H1 (cell line): ENCODE measurements at regions not wholly inside any gene's neighbourhood (a gene's known extent, or its start where the extent isn't known, plus 50 kb on each side); places are given as distances from the start of the nearest gene placed in this dataset.

Experiments used
- CTCF ChIA-PET: fragments of 300-600 bp; sonication (Branson Sonifier 250); formaldehyde crosslinking; loops from one replicate; lab custom pipeline; 2021; ENCODE audit not compliant: partially characterized antibody; lab: Charles Lee
- POLR2A ChIA-PET: fragments of 300-600 bp; sonication (Branson Sonifier 250); formaldehyde crosslinking; loops from one replicate; lab custom pipeline; 2021; ENCODE audit warnings: inconsistent platforms; ENCODE audit not compliant: partially characterized antibody; lab: Charles Lee
- DNase-seq, 2 experiments: peaks; one replicate each; pipeline versions ENCODE4 v3.0.0 to v3.0.0-alpha.2; 2010 to 2022; ENCODE audit warnings: low spot score in 2 of 2, low read depth in 1 of 2, mixed read lengths in 1 of 2
- FAIRE-seq: peaks from 2 replicates; lab custom pipeline; 2011; peaks lifted over from hg19 to GRCh38; lab: Jason Lieb, UNC
- H2AFZ ChIP-seq: 2 replicates; pipeline ENCODE4 v1.8.1; 2012; ENCODE audit warnings: low read length, inconsistent platforms
- H2AK5ac ChIP-seq: 2 replicates; pipeline ENCODE4 v1.6.1; 2013; ENCODE audit warnings: low read depth, low read length
- H2BK120ac ChIP-seq: replicated peaks from 2 replicates; pipeline ENCODE3; 2013; ENCODE audit warnings: low read depth, low read length, inconsistent platforms
- H2BK12ac ChIP-seq: 2 replicates; pipeline ENCODE4 v1.6.1; 2013; ENCODE audit warnings: low read depth, low read length
- H2BK15ac ChIP-seq: 2 replicates; pipeline ENCODE4 v1.6.1; 2013; ENCODE audit warnings: low read length
- H2BK20ac ChIP-seq: 2 replicates; pipeline ENCODE4 v1.6.1; 2013; ENCODE audit warnings: low read length
- H2BK5ac ChIP-seq: 2 replicates; pipeline ENCODE4 v1.6.1; 2013; ENCODE audit warnings: low read depth, low read length
- H3K14ac ChIP-seq: 2 replicates; pipeline ENCODE4 v1.6.1; 2013; ENCODE audit warnings: inconsistent platforms; ENCODE audit not compliant: insufficient read length
- H3K18ac ChIP-seq: 2 replicates; pipeline ENCODE4 v1.6.1; 2013; ENCODE audit warnings: low read length; ENCODE audit errors: extremely low read depth
- H3K23ac ChIP-seq: 2 replicates; pipeline ENCODE4 v1.6.1; 2013; ENCODE audit warnings: inconsistent platforms; ENCODE audit not compliant: insufficient read length
- H3K23me2 ChIP-seq: 2 replicates; pipeline ENCODE4 v1.6.1; 2013; ENCODE audit warnings: low read depth, low read length
- H3K27ac ChIP-seq: 2 replicates; pipeline ENCODE4 v1.6.1; 2011; ENCODE audit warnings: low read depth, low read length, inconsistent platforms
- H3K27me3 ChIP-seq, 4 experiments: replicated peaks in 1 of 4; 1 replicate in 1 of 4; 2 replicates in 3 of 4; pipeline versions ENCODE4 v1.6.1 to v1.8.1; 2011 to 2013; ENCODE audit warnings: low read length in 3 of 4, mild to moderate bottlenecking in 3 of 4, inconsistent platforms in 2 of 4, mixed read lengths in 2 of 4, moderate library complexity in 1 of 4; ENCODE audit not compliant: control insufficient read depth in 3 of 4, insufficient read depth in 3 of 4; ENCODE audit errors: extremely low read depth in 1 of 4
- H3K36me3 ChIP-seq, 4 experiments: 2 replicates each; pipeline versions ENCODE4 v1.6.1 to v1.8.1; 2011 to 2013; ENCODE audit warnings: mild to moderate bottlenecking in 4 of 4, low read length in 3 of 4, moderate library complexity in 2 of 4, control low read depth in 1 of 4, inconsistent platforms in 1 of 4; ENCODE audit not compliant: insufficient read depth in 4 of 4, control insufficient read depth in 2 of 4
- H3K4ac ChIP-seq: replicated peaks from 2 replicates; pipeline ENCODE3; 2013; ENCODE audit warnings: low read length, low read depth, mixed read lengths, inconsistent platforms; ENCODE audit not compliant: insufficient read length
- H3K4me1 ChIP-seq, 4 experiments: replicated peaks in 1 of 4; 1 replicate in 1 of 4; 2 replicates in 3 of 4; pipeline versions ENCODE4 v1.6.1 to v1.8.1; 2011 to 2013; ENCODE audit warnings: low read length in 3 of 4, inconsistent platforms in 2 of 4, mixed read lengths in 1 of 4; ENCODE audit not compliant: insufficient read depth in 4 of 4, control insufficient read depth in 3 of 4
- H3K4me2 ChIP-seq, 2 experiments: 2 replicates each; pipeline versions ENCODE4 v1.6.1 to v1.8.1; 2011 to 2013; ENCODE audit warnings: low read depth in 2 of 2, low read length in 2 of 2, control low read depth in 1 of 2, inconsistent platforms in 1 of 2, mild to moderate bottlenecking in 1 of 2; ENCODE audit not compliant: insufficient read depth in 1 of 2
- H3K4me3 ChIP-seq, 4 experiments: fragments of 200-600, 300-600 bp in 1 of 4; sonication (generic), shearing (Covaris generic), sonication (Bioruptor Twin) in 1 of 4; 2 replicates each; pipeline versions ENCODE4 v1.5.1 to v1.8.1; 2011 to 2016; ENCODE audit warnings: low read length in 4 of 4, low read depth in 3 of 4, control low read depth in 2 of 4, inconsistent platforms in 2 of 4, mild to moderate bottlenecking in 2 of 4, mixed read lengths in 1 of 4, moderate library complexity in 1 of 4; ENCODE audit not compliant: insufficient read depth in 2 of 4; ENCODE audit errors: extremely low read depth in 1 of 4
- H3K56ac ChIP-seq: replicated peaks from 2 replicates; pipeline ENCODE3; 2013; ENCODE audit warnings: low read depth, mild to moderate bottlenecking, mixed read lengths, low read length, inconsistent platforms; ENCODE audit not compliant: insufficient read length
- H3K79me1 ChIP-seq: 2 replicates; pipeline ENCODE4 v1.6.1; 2013; ENCODE audit warnings: low read depth, low read length, control low read depth
- H3K79me2 ChIP-seq, 2 experiments: 2 replicates each; pipeline versions ENCODE4 v1.6.1 to v1.8.1; 2012 to 2013; ENCODE audit warnings: low read length in 2 of 2, mild to moderate bottlenecking in 2 of 2, inconsistent platforms in 1 of 2; ENCODE audit not compliant: insufficient read depth in 2 of 2, control insufficient read depth in 1 of 2
- H3K9ac ChIP-seq, 4 experiments: replicated peaks in 1 of 4; 1 replicate in 1 of 4; 2 replicates in 3 of 4; pipeline versions ENCODE4 v1.6.1 to v1.8.1; 2011 to 2013; ENCODE audit warnings: low read depth in 3 of 4, low read length in 3 of 4, control low read depth in 2 of 4, mild to moderate bottlenecking in 2 of 4, moderate library complexity in 2 of 4, inconsistent platforms in 1 of 4; ENCODE audit errors: extremely low read depth in 1 of 4
- H3K9me3 ChIP-seq, 2 experiments: 2 replicates each; pipeline versions ENCODE4 v1.6.1 to v1.8.1; 2012 to 2013; ENCODE audit warnings: mild to moderate bottlenecking in 2 of 2, moderate library complexity in 2 of 2, control low read depth in 1 of 2, inconsistent platforms in 1 of 2, low read depth in 1 of 2, low read length in 1 of 2, mixed read lengths in 1 of 2; ENCODE audit not compliant: insufficient read depth in 2 of 2
- H4K20me1 ChIP-seq, 2 experiments: replicated peaks in 1 of 2; 2 replicates each; pipeline versions ENCODE3 to v1.8.1; 2011 to 2013; ENCODE audit warnings: inconsistent platforms in 2 of 2, low read length in 2 of 2, mild to moderate bottlenecking in 1 of 2; ENCODE audit not compliant: insufficient read depth in 2 of 2, control insufficient read depth in 1 of 2
- H4K5ac ChIP-seq: 2 replicates; pipeline ENCODE4 v1.6.1; 2013; ENCODE audit warnings: low read length, low read depth, mixed read lengths, inconsistent platforms; ENCODE audit not compliant: insufficient read length
- H4K8ac ChIP-seq: 2 replicates; pipeline ENCODE4 v1.8.0; 2013; ENCODE audit warnings: mild to moderate bottlenecking, moderate library complexity, low read length, inconsistent platforms; ENCODE audit not compliant: insufficient read depth; ENCODE audit errors: extremely low read depth
- H4K91ac ChIP-seq: replicated peaks from 2 replicates; pipeline ENCODE3; 2013; ENCODE audit warnings: low read length, mixed read lengths, inconsistent platforms; ENCODE audit not compliant: insufficient read length
- HDAC6 ChIP-seq: IDR thresholded peaks from one replicate; pipeline ENCODE4 v1.7.1; 2012; ENCODE audit warnings: low read depth, mild to moderate bottlenecking, inconsistent platforms, low read length, moderate library complexity
- TEAD4 ChIP-seq: IDR thresholded peaks from 2 replicates; pipeline ENCODE4 v1.6.1; 2012; ENCODE audit warnings: low read depth, low read length, inconsistent platforms, mixed read lengths
- ZNF274 ChIP-seq: IDR thresholded peaks from 2 replicates; pipeline ENCODE4 v1.7.0; 2012; ENCODE audit warnings: low read length, borderline replicate concordance; ENCODE audit errors: extremely low read depth
- WGBS, 2 experiments: shearing (Covaris generic) in 1 of 2; methylation state at CpG; one replicate each; pipeline versions ENCODE4 v1.1.6 to v1.1.7; 2013 to 2015; ENCODE audit warnings: low lambda C conversion rate in 2 of 2, mixed read lengths in 2 of 2, inconsistent platforms in 1 of 2, low coverage in 1 of 2, missing lambda C conversion rate in 1 of 2; ENCODE audit not compliant: insufficient replicate concordance in 2 of 2, insufficient coverage in 1 of 2, insufficient read length in 1 of 2; ENCODE audit errors: extremely low coverage in 1 of 2, missing lambda C conversion rate in 1 of 2; 5-methylcytosine and 5-hydroxymethylcytosine counted together

DNA sequence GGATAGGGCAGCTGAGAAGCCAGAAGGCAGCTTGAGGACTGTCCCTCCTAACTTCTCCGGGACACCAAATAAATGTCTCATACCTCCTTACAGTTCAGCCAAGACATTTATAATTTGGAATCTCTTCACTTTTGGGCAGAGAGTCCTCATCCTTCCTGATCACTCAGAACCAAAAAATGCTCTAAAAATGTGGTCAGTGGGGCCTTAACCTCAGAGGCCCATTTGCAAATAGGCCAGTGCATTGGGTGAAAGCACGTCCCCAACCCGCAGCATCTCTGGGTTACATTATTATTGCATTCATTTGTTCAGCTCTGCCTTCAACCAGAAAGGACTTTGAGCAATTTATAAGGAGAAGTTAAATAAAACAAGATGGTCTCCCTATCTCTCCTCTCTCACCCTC is 112.4 kb upstream of the IRX3 start:
- FAIRE-seq: no peak
- Histone ChIP-seq H2BK12ac (no peak overlapping the region), H4K20me1 (no peaks in the 10 kb centered on the region), H3K56ac (no peak overlapping the region), H3K36me3 (no peaks in the 10 kb centered on the region), H2BK120ac (no peak overlapping the region), H2BK20ac (no peak overlapping the region), H4K5ac (no peak overlapping the region), H3K18ac (no peak overlapping the region), H2BK15ac (no peak overlapping the region), H3K79me2 (no peaks in the 10 kb centered on the region)
- CTCF ChIA-PET: interaction anchor here (0.6 to 0.8 kb wide), 2 partner anchors 87 to 652 kb away, joined by 3 to 4 read pairs; no protein-coding TSS in a partner anchor
- no peak for TF ChIP-seq TEAD4
- TF ChIP-seq ZNF274: no peak
- TF ChIP-seq HDAC6: no peak
- TF ChIP-seq, all 59 proteins: peak for 0
- no peak overlapping the region for H3K9ac ChIP-seq
- H4K8ac ChIP-seq: no peak overlapping the region
- POLR2A ChIA-PET: interaction anchor here (0.6 kb wide), 1 partner anchor 189 kb away, joined by 4 read pairs; no protein-coding TSS in a partner anchor
- no peak overlapping the region for H2BK5ac ChIP-seq
- H3K4ac ChIP-seq: no peak overlapping the region
- H3K9me3 ChIP-seq: no peaks in the 10 kb centered on the region
- H3K23ac ChIP-seq: no peak overlapping the region
- DNase-seq: no peak
- no peaks in the 10 kb centered on the region for H3K79me1 ChIP-seq
- H2AK5ac ChIP-seq: no peak overlapping the region
- H2AFZ ChIP-seq: no peak overlapping the region
- H4K91ac ChIP-seq: no peak overlapping the region
- no peak overlapping the region for H3K4me3 ChIP-seq
- no peaks in the 10 kb centered on the region for H3K27me3 ChIP-seq
- no peaks in the 10 kb centered on the region for H3K4me1 ChIP-seq
- WGBS, 2 experiments: 100% methylated on average over 3 of the region's 3 CpGs; no CpG with 5 or more reads in 1 of the 2 experiments
- H3K4me2 ChIP-seq: no peak overlapping the region
- no peaks in the 10 kb centered on the region for H3K23me2 ChIP-seq
- H3K27ac ChIP-seq: no peak overlapping the region
- no peak overlapping the region for H3K14ac ChIP-seq
